ENCODE measurements at regions not wholly inside any gene's neighbourhood (a gene's known extent, or its start where the extent isn't known, plus 50 kb on each side); places are given as distances from the start of the nearest gene placed in this dataset.

DNA sequence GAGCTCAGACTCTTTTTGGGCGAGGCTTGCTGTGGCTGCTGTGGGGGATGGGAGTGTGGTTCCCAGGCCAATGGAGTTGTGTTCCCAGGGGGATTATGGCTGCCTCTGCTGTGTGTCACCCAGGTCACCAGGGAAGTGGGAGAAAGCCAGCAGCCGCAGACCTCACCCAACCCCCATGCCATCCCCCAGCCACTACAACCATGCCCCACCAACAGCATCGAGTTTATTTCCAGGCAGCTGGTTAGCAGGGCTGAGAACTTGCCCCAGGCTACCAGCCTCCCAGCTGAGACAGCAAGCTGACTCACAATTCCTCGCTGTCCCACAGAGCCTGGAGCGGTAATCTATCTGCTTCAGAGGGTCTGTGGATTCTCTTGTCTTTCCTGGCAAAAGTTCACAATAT lies 331.7 kb downstream of the FRK start:
- TF ChIP-seq EZH2 (IDR thresholded peaks at IDR 0.05; ENCODE audit: borderline replicate concordance, low read depth, low read length, poor library complexity, severe bottlenecking) (no peak), CTCF (conservative IDR thresholded peaks at IDR 0.05; ENCODE audit: low read depth, low read length) (no peak)
- H3K9me3 ChIP-seq (ENCODE audit: low read depth, low read length, poor library complexity, severe bottlenecking), result no peaks in the 10 kb centered on the region
- H3K36me3 ChIP-seq (ENCODE audit: insufficient read depth, low read length, poor library complexity, severe bottlenecking), result no peaks in the 10 kb centered on the region
- intact Hi-C loops (cut with micrococcal nuclease; ENCODE audit: unreplicated experiment), result no loop called here
- ChIA-PET CTCF (no interaction called here), POLR2A (ENCODE audit: low non-redundant PET) (interaction anchor here (0.6 kb wide), 1 partner anchor 260 kb away, joined by 3 read pairs; no protein-coding TSS in a partner anchor)
- no peak overlapping the region for H3K4me3 ChIP-seq (ENCODE audit: low read depth, low read length, poor library complexity, severe bottlenecking)
- no peak overlapping the region for H3K27ac ChIP-seq (ENCODE audit: low read depth, low read length, poor library complexity, severe bottlenecking)
- no TSS peak for BruUV-seq (replicated peaks)
- no peaks in the 10 kb centered on the region for H3K27me3 ChIP-seq (replicated peaks; ENCODE audit: insufficient read depth, low read depth, low read length, poor library complexity)
- H3K4me1 ChIP-seq (ENCODE audit: insufficient read depth, low read length, poor library complexity, severe bottlenecking), result no peaks in the 10 kb centered on the region
- DNase-seq (ENCODE audit: low spot score), result no peak

- intact Hi-C loops (cut with micrococcal nuclease; ENCODE audit: unreplicated experiment), result no loop called here
- Histone ChIP-seq H3K36me3 (ENCODE audit: insufficient read depth, low read length, poor library complexity, severe bottlenecking) (no peaks in the 10 kb centered on the region), H3K27ac (ENCODE audit: low read depth, low read length, poor library complexity, severe bottlenecking) (no peak overlapping the region), H3K4me3 (ENCODE audit: low read depth, low read length, poor library complexity, severe bottlenecking) (no peak overlapping the region), H3K27me3 (replicated peaks; ENCODE audit: insufficient read depth, low read depth, low read length, poor library complexity) (no peaks in the 10 kb centered on the region), H3K4me1 (ENCODE audit: insufficient read depth, low read length, poor library complexity, severe bottlenecking) (no peaks in the 10 kb centered on the region), H3K9me3 (ENCODE audit: low read depth, low read length, poor library complexity, severe bottlenecking) (no peaks in the 10 kb centered on the region)
- ChIA-PET CTCF (no interaction called here), POLR2A (ENCODE audit: low non-redundant PET) (interaction anchor here (0.6 kb wide), 1 partner anchor 259 kb away, joined by 3 read pairs; no protein-coding TSS in a partner anchor)
- no peak for TF ChIP-seq CTCF (conservative IDR thresholded peaks at IDR 0.05; ENCODE audit: low read depth, low read length)
- no peak for TF ChIP-seq EZH2 (IDR thresholded peaks at IDR 0.05; ENCODE audit: borderline replicate concordance, low read depth, low read length, poor library complexity, severe bottlenecking)
- BruUV-seq (replicated peaks), result no TSS peak
- no peak for DNase-seq (ENCODE audit: low spot score)
These were observed 332.5 kb downstream of the FRK start for GRCh38 chr6:115728171-115728570.

- Histone ChIP-seq H3K4me1 (ENCODE audit: insufficient read depth, low read length, poor library complexity, severe bottlenecking) (no peaks in the 10 kb centered on the region), H3K9me3 (ENCODE audit: low read depth, low read length, poor library complexity, severe bottlenecking) (no peaks in the 10 kb centered on the region), H3K4me3 (ENCODE audit: low read depth, low read length, poor library complexity, severe bottlenecking) (no peak overlapping the region), H3K36me3 (ENCODE audit: insufficient read depth, low read length, poor library complexity, severe bottlenecking) (no peaks in the 10 kb centered on the region), H3K27ac (ENCODE audit: low read depth, low read length, poor library complexity, severe bottlenecking) (no peak overlapping the region), H3K27me3 (replicated peaks; ENCODE audit: insufficient read depth, low read depth, low read length, poor library complexity) (no peaks in the 10 kb centered on the region)
- no TSS peak for BruUV-seq (replicated peaks)
- intact Hi-C loops (cut with micrococcal nuclease; ENCODE audit: unreplicated experiment), result no loop called here
- ChIA-PET CTCF (no interaction called here), POLR2A (ENCODE audit: low non-redundant PET) (no interaction called here)
- no peak for DNase-seq (ENCODE audit: low spot score)
- TF ChIP-seq CTCF (conservative IDR thresholded peaks at IDR 0.05; ENCODE audit: low read depth, low read length) (no peak), EZH2 (IDR thresholded peaks at IDR 0.05; ENCODE audit: borderline replicate concordance, low read depth, low read length, poor library complexity, severe bottlenecking) (no peak)
These were observed 339.1 kb downstream of the FRK start for GRCh38 chr6:115721564-115721963.

All from A673 (cell line).